Stimulated activated CD8-positive, alpha-beta memory T cell treated with anti-CD3 and anti-CD28 coated beads, Interleukin-15, amount 100 ng/mL, for 48 hours (primary cell): ENCODE measurements at regions not wholly inside any gene's neighbourhood (a gene's known extent, or its start where the extent isn't known, plus 50 kb on each side); places are given as distances from the start of the nearest gene placed in this dataset.
"Not testable (repeated sequence)": the region's sequence is repeated elsewhere in the genome, so short reads cannot be mapped to it uniquely, and the experiment has no call there.

ENCODE experiments used
- DNase-seq, 2 donors: peaks; one replicate each; pipeline ENCODE4 v3.0.0-alpha.2; 2020; ENCODE audit warnings: low read depth in 2 of 2

DNA sequence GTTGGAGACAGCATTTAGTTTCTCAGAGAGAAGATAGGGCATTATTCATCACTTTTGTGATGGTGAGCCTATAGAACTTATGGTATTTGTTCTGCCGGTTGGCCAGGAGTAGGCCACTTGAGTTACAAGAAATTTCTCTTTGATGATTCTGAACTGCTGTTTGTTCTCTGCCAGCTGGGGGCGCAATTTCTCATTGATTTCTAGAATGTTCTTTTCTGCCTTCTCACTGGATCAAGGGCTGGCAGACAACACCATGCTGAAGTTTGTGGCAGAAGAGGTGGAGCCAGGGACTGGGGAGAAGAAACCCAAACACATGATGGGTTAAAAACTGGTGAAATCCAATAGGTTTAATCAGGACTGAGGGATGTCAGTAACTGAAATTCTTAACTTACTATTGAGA is 360.6 kb downstream of the FAM72C start:
- DNase-seq = no peak

DNA sequence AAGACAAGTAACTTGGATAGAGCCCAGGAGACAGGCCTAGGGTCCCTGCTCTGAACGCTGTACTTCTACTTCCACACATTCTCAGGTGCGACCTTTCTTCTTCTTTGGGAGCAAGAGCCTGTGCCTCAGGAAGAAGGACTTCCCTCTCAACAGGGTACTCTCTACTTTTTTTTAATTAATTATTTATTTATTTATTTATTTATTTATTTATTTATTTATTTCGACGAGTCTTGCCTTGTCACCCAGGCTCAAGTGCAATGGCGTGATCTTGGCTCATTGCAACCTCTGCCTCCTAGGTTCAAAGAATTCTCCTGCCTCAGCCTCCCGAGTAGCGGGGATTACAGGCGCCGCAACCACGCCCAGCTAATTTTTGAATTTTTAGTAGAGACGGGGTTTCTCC is 361.6 kb downstream of the FAM72C start:
- no peak for DNase-seq

DNA sequence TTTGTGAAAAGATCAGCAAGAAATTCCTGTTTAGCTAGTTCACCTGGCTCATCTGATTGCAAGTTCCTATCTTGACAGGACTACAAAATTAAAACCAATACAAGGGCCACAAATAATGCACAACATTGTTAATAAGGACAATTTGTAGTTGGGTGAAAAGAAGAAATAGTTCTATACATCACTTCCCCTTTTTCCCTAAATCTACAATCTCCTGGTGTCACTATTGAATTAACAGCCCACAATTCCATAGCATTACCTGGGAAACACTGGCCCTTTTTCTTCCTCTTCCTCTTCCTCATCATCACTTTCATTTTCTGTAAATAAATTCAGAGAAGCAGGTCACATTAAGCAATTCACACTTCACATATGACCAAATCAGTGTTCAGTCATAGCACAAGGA is 366.9 kb downstream of the FAM72C start:
- DNase-seq = no peak

DNA sequence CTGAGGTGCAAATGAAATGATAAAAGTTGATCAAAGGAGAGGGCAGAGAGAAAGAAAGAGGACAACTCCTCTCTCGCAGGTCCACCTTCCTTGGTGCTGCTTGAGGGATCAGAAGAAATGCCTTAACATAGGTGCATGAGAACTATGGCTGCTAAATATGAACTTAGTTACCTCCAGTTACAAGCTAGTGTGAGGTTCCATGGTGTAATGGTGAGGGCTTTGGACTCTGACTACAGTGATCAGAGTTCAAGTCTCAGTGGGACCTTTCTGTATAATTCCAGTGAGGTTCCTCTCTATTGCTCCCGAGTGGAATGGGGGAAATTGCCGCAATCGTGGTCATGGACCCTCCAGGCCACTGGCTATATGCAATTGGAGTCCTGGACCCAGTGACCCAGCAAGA is 387.3 kb downstream of the FAM72C start:
- no peak for DNase-seq

DNA sequence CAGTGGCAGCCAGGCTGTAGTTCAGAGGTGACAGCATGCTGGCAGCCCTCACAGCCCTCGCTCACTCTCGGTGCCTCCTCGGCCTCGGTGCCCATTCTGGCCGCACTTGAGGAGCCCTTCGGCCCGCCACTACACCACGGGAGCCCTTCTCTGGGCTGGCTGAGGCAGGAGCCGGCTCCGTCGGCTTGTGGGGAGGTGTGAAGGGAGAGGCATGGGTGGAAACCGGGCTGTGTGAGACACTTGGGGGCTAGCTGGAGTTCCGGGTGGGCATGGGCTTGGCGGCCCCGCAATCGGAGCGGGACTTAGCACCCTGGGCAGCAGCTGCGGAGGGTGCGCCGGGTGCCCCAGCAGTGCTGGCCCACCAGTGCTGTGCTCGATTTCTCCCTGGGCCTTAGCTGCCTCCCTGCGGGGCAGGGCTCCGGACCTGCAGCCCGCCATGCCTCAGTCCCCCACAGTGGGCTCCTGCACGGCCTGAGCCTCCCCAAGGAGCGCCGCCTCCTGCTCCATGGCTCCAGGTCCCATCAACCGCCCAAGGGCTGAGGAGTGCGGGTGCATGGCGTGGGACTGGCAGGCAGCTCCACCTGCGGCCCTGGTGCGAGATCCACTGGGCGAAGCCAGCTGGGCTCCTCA is 396.8 kb downstream of the FAM72C start:
- no peak for DNase-seq

DNA sequence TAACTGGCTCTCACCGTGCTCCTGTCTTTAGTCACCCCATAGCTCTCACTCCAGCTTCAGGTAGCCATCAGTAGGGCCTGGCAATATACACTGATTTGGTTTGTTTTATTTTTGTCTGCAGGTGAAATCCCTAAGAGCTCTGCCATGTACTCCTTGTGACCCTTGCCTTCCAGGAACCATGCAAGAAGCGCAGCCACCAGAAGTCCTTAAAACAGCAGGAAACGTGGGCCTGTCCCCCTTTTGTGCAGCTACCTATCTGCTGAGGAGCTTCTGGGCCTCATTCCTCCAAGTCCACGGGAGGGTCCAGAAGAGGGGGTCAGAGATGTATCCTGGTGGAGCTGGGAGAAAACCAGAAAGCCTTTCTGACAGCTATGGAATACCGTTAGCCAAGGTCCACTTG is 399.1 kb downstream of the FAM72C start:
- not testable (repeated sequence) for DNase-seq

DNA sequence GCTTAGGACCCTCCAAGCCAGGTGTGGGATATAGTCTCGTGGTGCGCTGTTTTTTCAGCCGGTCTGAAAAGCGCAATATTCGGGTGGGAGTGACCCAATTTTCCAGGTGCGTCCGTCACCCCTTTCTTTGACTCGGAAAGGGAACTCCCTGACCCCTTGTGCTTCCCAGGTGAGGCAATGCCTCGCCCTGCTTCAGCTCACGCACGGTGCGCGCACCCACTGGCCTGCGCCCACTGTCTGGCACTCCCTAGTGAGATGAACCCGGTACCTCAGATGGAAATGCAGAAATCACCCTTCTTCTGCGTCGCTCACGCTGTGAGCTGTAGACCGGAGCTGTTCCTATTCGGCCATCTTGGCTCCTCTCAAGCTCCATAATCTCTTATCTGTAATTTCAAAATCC is 408.0 kb downstream of the FAM72C start:
- DNase-seq = not testable (repeated sequence)

DNA sequence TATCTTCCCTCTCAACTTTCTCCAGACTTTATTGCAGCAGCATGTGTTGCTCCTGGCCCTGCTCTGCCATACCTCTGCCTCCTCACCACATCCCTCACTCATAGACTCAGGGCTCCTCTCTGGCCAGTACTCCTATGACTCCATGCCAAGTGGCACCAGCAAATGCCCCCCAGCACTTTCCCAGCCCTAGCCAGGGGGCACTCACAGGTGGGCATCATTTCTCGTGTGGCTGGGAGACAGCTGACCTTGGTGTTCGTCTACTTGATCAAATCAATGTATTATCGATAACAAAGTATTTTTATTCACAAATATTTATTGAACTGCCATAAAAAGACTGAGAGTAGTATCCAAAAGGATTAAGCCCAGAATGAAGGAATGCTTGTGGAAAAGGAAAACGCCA is 418.2 kb downstream of the FAM72C start:
- no peak for DNase-seq

DNA sequence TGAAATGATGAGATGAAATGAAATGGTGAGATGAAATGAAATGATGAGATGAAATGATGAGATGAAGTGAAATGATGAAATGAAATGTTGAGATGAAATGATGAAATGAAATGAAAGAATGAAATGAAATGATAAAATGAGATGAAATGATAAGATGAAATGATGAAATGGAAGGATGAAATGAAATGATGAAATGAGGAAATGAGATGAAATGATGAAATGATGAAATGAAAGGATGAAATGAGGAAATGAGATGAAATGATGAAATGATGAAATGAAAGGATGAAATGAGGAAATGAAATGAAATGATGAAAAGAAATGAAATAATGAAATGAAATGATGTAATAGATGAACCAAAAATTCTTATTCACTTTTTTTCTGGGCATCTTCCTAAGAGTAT is 467.1 kb downstream of the FAM72C start:
- not testable (repeated sequence) for DNase-seq

DNA sequence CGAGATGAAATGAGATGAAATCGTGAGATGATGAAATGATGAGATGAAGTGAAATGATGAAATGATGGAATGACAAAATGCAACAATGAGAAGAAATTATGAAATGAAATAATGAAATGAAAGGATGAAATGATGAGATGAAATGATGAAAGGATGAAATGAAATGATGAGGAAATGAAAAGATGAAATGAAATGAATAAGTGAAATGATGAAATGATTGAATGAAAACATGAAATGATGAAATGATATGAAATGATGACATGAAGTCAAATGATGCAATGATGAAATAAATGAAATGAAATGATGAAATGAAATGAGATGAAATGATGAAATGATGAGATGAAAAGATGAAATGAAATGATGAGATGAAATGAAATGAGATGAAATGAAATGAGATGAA is 467.7 kb downstream of the FAM72C start:
- not testable (repeated sequence) for DNase-seq

DNA sequence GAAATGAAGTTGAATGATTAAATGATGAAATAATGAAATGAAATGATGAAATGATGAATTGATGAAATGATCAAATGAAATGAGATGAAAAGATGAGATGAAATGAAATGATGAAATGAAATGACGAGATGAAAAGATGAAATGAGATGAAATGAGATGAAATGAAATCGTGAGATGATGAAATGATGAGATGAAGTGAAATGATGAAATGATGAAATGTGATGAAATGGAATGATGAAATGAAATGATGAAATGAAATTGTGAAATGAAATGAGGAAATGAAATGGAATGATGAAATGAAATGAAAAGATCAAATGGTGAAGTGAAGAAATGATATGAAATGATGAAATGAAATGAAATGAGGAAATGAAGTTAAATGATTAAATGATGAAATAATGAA is 468.7 kb downstream of the FAM72C start:
- DNase-seq = not testable (repeated sequence)

DNA sequence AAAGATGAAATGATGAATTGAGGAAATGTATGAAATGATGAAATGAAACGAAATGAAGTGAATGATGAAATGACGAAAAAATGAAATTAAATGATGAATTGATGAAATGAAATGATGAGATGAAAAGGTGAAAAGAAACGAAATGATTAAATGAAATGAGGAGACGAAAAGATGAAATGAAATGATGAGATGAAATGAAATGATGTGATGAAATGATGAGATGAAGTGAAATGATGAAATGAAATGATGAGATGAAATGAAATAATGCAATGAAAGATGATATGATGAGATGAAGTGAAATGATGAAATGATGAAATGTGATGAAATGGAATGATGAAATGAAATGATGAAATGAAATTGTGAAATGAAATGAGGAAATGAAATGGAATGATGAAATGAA is 469.7 kb downstream of the FAM72C start:
- DNase-seq = not testable (repeated sequence)

DNA sequence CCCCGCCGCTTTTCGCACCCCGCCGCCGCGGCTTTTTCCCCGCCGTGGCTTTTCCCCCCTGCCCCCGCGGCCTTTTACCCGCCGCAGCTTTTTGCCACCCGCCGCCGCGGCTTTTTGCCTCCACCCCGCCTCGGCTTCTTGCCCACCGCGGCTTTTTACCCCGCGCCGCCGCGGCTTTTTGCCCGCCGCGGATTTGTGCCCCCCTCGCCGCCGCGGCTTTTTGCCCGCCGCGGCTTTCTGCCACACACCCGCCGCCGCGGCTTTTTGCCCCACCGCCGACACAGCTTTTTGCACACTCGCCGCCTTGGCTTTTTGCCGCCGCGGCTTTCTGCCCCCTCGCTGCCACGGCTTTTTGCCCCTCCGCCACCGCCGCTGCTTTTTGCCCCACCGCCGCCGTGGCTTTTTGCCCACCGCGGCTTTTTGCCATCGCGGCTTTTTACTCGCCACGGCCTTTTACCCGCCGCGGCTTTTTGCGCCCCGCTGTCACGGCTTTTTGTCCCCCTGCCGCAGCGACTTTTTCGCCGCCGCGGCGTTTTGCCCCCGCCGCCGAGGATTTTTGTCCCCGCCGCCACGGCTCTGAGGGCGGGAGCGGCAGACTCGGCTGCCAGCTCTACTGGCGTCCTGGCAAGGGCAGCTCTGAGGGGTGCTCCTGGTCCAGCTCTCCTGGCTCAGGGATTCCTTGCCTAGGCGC is 473.6 kb downstream of the FAM72C start:
- not testable (repeated sequence) for DNase-seq

DNA sequence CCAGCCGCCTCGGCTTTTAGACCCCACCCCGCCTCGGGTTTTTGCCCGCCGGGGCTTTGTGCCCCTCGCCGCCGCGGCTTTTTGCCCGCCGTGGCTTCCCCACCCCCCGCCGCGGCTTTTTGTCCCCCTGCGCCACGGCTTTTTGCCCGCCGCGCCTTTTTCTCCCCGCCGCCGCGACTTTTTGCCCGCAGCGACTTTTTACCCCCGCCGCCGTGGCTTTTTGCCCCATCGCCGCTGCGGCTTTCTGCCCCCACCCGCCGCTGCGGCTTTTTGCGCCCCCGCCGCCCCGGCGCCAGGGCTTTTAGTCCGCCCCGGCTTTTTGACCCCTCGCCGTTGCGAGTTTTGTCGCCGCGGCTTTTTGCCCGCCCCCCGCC is 474.4 kb downstream of the FAM72C start:
- no peak for DNase-seq

DNA sequence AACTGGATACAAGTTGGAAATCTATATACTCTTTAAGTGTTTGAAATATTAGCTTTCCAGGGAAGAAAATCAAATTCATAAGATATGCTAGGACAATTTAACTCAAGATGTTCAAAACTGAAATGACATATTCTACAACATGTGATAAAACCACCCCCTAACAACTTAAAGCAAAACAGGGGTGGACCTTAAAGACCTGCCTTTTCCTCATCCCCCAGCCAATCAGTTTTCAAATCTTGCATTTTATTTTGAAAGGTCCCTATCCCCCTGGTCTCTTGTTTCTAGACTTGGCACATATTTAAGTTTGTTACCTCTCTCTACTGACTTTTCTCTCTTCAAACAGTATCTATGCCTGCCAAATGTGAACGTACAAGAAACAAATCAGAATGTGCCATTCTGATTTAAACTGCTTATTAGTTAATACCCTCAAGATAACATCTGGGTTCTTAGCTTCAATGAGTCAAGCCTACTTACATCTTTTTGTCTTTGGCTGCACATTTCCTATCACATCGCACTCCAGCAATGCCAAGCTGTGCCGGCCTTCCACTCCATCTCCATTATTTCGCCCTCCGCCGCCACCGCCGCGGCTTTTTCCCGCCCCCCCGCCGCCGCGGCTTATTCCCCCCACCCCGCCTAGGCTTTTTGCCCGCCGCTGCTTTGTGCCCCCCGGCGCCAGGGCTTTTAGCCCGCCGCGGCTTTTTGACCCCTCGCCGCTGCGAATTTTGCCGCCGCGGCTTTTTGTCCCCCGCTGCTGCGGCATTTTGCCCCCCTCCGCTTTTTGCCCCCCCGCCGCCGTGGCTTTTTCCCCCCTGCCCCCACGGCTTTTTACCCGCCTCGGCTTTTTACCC is 475.0 kb downstream of the FAM72C start:
- not testable (repeated sequence) for DNase-seq
